GM19395 (cell line): ENCODE measurements at regions not wholly inside any gene's neighbourhood (a gene's known extent, or its start where the extent isn't known, plus 50 kb on each side); places are given as distances from the start of the nearest gene placed in this dataset.

Experiments used
- ATAC-seq: cut with Tn5 transposase; IDR thresholded peaks from one replicate; pipeline ENCODE4 v1.9.1; 2021; ENCODE audit warnings: mild to moderate bottlenecking, moderate library complexity; ENCODE audit not compliant: unreplicated experiment

DNA sequence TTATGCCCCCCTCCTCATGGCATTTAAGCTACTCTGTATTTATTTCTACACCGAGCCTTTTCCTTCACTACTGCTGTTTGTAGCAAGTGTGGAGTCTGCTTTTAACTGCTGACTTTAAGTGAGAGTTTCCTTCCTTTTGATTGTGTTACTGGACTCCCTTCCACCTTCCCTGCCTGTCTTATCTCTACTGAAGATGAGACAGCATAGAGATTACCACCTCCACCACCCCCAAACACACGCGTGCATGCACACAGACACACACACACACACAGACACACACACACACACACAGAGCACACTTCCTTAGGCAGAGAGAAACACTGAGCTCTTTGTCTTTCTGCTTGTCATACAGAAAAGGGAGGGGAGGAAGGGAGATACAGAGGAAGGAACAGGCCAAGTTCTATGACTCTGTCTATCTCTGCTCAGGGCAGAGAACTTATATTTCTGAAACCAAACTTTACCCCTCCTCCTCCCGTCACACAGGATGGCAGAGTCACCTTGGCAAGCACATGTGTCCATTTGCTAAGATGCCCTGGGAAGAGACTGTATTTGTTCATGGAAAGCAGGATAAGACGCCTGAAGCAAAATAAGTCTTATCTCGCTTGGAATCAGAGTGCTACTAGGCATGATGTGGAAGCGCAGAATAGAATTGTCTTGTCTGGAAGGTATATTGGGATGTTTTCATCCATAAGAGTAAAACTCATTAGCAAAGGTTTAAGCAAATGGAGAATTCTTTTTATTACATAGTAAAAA lies 81.8 kb upstream of the CAV2 start:
- no peak for ATAC-seq

DNA sequence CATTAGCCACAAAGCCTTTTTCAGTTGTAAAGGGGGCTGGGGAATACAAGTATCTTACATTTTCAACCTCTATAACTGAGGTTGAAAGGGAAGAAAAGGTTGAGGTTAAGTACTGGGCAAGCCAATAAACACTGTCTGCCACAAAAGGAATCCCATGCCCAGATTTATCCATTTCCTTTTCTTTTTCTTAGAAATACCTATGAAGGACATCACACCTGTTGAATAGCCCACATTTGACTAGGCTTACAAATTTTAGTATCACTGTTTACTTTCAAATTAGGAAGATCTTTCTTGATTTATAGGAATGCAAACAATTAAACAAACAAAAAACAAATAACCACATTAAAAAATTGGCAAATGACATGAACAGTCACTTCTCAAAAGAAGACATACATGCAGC lies 81.0 kb upstream of the CAV2 start:
- ATAC-seq: no peak

DNA sequence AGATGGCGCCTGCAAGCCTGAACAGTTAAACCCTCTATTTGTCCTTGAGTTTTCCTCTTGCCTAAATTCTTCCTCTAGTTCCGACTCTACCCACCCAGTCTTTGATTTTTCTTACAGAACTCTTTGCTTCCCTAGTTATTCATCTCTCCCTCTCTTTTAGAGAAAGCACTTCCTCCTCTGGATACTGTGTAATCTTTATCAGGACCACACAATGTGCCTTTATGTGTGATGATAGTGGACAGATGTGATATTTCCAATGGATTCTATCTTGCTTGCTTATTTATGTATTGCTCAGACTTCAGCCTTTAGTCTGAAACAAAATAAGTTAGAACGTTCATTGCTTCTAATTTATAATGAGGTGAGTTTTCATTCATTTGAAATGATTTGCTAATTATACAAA lies 79.5 kb upstream of the CAV2 start:
- no peak for ATAC-seq

DNA sequence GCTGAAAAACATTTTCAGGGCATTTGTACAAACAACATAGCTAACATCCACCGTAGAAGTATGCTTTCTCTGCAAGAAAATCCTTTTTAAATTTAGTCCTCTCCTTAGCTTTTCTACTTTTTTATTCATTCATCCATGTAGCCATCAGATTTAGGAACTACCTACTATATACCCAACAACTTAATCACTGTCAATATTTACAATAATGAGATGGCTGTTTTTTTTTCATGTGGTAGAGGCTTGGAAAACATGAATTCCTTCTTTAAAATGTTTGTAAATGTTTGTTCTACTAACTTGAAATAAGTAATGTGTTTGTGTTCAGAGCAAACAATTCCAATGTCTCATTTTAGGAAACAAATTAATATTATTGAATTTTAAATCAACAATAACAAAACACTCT lies 78.2 kb upstream of the CAV2 start:
- ATAC-seq: no peak

DNA sequence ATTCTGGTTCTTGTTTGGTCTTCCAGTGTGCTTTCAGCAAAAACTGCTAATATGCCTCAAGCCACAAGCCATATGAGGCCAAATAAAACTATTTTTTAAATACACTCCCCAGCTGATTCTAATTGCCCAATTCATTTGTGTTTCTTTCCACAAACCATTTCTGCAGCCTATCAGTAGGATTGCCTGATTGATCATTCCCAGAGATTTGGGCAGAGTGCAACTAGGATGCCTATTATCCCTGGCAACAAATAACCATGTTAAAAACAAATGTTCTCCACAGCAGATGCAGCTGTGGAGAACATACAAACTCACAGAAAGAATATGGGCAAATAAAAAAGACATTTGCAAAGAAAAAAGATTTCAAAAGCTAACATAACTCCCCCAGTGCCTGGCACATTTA lies 76.9 kb upstream of the CAV2 start:
- ATAC-seq: no peak

DNA sequence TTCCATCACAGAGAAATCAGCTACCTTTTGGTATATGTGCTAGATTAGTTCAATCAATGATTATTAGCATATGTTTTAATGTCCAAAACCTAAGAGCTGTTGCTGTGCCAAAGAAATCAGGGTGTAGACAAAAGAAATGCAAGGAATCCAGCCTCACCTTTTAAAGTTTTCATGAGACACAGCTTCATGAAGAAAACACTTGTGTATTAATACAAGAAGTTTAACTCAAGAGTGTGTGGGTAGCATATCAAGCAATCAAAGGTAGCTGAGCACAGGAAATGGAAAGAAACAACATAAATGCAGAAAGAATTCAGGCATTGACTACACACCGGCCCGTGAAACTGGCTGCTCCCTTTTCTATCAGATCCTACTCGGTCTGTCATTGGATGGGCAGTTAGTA lies 76.0 kb upstream of the CAV2 start:
- no peak for ATAC-seq

DNA sequence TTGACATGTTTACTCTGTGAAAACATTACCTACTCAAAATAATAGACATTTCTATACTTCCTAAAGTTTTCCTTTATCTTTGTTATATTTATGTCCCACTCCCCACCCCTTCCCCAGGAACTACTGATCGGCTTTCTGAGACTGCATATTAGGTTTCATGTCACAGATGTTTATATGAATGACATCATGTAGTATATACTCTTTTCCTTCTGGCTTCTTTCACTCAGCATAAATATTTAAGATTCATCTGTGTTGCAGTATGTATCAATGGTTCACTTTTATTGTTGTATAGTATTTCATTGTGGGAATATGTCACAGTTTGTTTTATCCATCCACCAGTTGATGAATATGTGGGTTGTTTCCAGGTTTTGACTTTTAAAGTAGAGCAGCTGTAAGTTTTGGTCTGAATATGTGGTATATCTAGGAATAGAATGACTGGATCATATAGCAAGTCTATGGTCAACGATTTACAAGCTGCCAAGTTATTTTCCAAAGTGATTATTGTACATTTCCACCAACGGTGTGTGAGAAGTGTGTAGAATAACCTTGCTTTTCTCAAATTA lies 73.8 kb upstream of the CAV2 start:
- ATAC-seq: no peak

DNA sequence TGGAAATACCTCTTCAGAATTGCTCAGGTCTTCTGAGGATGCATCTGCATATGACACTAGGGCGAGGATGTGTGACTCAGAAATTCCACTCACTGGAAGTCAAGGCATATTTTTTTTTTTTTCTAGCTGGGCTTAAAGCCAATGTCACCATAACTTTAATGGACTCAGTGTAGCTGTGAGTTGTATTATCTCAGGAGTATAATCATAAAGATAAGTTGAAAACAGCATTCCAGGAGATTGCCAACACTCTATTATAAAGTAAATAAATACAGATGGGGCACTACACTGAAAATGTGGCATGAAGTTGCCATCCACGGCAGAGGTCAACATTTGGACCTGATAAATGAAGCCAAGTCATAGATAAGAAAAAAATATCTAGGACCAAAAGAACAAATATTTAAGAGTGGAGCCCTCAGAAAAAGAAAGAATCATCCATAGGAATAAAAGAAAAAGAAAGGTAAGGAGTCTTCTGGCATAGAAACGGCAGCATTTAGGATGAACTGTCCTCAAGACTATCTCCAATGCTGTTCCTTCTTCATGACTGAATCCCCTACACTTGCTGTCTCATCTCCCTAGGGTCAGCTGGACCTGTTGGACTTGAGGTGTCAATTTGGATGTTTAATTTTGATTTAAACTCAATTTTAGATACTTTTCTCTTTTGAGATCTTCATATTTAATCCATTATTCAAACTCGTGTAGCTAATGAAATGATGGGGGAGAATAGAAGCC lies 72.9 kb upstream of the CAV2 start:
- no peak for ATAC-seq

DNA sequence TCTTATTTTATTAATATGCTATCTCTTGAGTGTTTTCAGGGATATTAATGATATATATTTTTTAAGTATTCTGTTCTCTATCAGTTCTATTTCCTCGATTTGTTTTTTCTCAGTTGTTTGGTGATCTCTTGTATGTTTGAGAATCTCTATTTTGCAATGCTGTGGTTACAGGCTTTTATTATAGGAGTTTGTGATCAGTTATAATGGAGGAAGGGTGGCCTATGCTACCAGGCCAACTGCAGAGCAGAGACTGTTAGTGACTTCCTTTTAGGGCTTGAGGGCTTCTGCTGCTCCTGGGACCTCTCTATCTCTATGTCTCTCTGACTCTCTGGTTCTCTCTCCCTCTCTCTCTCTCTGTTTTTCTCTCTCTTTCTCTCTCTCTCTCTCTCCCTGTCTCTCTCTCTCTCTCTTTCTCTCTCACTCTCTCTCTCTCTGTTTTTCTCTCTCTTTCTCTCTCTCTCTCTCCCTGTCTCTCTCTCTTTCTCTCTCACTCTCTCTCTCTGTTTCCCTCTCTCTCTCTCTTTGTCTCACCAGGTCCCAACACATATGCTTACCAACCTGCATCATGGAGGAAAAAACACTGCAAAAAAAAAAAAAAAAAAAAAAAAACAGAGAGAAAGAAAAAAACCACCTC lies 69.4 kb upstream of the CAV2 start:
- no peak for ATAC-seq

DNA sequence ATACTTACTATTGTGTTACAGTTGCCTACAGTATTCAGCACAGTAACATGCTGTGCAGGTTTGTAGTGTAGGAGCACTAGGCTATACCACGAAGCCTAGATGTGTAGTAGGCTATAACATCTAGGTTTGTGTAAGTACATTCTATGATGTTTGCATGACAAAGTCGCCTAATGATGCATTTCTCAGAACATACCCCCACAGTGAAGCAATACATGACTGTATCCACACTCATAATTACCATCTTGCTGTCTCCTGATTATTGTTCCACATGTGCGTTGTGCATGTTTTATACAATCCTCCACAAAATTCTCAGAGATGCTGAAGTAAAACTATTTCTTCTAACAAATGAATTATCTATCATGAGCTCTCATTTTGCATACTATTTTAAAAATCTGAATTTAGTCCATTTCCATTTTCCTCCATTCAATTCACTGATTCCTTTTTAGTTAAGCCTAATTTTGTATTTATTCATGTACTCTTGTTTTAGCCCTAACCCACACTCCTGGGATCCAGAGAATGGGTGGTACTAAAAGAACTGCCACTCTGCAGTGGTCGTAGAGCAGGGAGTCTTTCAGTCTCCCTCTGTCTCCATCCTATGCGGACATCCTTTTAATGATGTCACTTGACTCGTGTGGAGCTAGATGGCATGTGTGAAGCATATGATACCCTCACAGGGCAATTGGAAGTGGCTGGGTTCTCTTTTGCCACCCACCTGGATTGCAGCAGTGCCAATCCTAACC lies 67.6 kb upstream of the CAV2 start:
- no peak for ATAC-seq

DNA sequence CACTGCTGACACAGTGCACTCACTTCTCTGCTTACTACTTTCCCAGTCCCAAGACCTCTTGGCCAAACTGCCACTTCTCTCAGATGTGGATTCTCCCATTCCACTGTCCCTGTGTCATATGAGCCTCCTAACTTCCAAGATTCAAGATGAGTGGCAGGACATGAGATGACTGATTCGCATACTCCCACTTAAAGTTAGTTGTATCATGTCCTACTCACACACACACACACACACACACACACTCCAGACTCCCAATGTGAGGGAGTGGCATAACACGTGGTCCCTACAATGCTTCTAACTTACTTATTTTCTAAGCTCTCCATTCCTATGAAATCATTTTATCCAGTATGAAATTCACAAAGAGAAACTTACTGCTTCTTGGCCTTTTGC lies 67.0 kb upstream of the CAV2 start:
- ATAC-seq: no peak

DNA sequence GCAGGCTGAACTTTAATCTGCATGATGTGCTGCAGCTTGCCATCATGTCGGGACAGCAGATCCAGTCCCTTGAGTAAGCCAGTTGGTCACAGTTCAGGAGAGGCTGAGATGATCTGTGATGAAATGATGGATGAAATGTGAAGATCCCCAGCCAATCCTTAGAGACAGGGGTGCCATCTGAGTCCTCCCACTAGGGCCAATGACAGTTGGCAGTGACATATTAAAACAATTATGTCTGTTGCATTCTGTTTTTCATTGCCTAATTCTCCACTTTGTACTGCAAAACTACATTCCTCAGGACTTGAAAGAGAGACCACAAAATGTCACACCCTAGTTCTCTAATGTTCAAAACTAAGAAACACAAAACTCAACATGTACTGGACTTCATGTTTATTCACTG lies 66.3 kb upstream of the CAV2 start:
- ATAC-seq: no peak

DNA sequence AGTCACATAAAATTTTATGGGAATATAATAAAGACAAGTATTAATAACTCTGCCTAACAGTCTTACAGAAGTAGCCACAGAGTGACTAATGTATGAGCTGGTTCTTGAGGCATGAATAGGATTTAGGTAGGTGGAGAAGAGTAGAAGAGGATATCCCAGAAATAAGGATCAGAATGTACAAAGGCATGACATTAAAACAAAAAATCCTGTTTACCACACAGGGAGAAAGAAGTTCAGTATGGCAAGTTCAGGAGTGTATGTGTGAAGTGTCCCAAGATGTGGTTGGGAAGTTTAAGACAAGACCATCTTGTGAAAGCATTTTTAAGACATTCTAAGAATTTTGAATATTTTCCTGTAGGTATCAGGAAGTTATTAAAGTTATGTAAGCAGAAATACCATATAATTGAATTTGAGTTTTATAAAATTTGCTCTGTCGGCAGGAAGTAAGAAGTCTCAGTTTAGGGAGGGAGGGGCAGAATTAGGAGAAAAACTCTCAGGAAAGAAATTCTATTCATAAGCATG lies 64.7 kb upstream of the CAV2 start:
- ATAC-seq: no peak

DNA sequence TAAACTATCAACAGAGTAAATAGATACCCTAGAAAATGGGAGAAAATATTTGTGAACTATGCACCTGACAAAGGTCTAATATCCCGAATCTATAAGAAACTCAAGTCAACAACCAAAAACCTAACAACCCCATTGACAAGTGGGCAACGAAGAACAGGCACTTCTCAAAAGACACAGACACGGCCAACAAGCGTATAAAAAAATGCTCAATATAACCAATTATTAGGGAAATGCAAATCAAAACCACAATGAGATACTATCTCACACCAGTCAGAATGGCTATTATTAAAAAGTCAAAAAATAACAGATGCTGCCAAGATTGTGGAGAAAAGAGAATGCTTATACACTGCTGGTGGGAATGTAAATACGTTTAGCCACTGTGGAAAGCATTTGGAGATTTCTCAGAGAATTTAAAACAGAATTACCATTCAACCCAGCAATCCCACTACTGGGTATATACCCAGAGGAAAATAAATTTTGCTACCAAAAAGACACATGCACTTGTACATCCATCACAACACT lies 63.2 kb upstream of the CAV2 start:
- ATAC-seq: no peak

DNA sequence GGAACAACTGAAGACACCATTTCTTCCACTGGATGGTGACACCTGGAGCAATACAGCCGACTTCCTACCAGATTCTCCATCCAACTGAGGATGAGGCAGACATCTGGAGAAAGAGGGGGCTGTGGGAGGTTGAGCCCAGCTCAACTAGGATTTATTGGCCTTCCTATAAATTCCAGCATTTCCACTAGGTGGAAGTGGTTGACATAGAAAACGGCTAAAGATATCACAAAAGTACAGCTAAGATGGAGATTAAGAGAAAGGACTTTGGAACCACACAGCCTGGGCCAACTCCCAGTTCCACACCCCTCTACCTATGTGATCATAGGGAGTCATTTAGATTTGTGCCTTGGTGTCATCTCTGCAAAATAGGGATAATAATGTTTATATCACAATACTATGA lies 61.3 kb upstream of the CAV2 start:
- no peak for ATAC-seq

DNA sequence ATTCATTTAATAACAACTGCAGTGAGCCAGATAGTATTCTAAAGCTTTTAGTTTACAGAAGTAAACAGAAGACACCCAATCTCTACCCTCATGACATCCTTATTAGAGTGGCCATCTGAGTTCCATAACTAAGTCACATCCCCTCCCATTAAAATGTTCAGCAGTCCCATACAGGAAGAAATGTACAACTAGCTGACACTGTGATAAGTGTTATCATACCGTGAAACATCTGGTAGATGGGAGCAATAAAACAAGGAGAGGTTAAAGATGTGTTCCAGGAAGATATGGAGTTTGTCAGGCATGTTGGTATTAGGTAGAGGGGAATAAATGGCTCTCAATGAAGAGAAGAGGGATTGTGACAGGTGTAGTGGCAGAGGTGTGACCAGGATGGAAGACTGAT lies 60.5 kb upstream of the CAV2 start:
- ATAC-seq: no peak

DNA sequence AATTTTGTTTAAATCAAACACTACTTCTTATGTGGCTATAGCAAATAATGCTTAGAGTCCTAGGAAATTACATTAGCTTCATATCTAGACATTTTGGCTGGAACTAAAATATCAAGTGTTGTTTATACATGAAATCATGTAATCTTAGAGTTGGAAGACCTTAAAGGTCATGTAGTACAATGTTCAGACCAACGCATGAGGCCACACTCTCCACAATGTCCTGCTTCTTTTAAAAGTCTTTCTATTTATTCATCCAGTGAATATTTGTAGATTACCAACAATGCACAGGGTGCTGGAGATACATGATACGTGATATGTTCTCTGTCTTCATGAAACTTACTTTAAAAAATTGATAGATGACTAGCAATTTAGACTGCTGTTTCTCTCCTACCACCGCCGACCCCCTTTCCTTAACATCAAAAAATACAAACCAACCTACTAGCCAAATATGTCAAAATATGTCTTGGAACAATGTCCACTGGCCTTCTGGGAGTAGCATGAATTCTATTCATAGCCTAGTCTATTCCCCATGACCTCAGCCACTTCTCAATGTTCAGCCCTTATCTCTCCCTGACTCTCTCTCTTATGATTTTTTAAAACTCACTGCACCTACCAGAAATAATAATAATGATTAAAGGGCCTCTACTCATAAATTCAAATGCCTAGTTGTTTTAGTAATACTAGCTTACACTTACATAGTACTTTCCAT lies 59.5 kb upstream of the CAV2 start:
- no peak for ATAC-seq

DNA sequence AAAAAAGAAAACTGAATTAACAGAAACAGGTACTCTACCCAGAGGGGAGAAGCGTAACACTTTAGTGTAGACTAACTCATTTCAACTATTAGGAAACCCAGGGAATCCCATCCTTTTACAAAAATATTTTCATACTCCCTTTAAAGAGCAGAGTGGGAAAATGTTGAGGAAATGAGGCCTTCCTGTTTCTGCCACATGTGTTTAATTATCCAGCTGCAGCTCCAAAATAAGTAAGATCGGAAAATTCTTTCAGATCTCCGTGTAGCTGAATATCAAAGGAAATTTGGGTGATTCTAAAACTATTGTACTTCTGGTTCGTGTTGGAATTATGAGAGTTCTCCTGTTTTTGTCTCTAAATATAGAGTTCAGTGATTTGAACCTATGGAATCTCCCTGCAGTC lies 58.0 kb upstream of the CAV2 start:
- ATAC-seq: no peak

DNA sequence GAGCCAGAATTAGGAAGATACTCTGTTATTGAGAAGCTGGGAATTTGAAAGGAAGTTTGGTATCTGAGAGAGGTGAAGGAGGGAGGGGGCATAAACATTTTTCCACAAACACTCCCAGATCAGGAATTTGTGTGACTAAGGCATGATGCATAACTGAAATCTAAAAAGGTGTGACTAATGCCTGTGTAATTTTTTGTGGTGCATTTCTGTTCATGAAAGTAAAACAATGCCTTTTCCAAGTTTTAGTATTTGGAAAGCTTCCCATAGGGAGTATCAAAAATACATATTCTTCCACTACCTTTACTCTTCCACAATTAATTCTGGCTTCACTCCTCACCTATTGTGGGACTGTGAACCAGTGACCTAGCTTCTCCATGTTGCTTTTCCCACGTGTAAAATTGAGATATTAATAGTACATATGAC lies 56.4 kb upstream of the CAV2 start:
- ATAC-seq: no peak

DNA sequence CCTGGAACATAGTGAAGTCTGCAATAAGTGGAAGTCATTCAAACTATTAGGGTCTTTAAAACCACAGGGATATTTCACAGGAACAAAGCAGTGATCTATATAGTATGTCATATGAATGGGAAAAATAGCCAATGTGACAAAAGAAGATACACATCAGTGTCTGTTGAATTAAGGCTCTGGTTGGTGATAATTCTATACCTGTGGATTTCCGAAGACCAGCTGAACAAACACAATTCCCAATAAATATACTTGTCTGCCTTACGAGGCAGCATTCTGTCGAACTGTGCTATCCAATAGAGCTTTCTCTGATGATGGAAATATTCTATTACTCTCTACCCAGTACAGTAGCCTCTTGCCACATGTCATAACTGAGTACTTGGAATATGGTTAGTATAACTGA lies 55.9 kb upstream of the CAV2 start:
- no peak for ATAC-seq
